ENCODE measurements at regions not wholly inside any gene's neighbourhood (a gene's known extent, or its start where the extent isn't known, plus 50 kb on each side); places are given as distances from the start of the nearest gene placed in this dataset.

DNA sequence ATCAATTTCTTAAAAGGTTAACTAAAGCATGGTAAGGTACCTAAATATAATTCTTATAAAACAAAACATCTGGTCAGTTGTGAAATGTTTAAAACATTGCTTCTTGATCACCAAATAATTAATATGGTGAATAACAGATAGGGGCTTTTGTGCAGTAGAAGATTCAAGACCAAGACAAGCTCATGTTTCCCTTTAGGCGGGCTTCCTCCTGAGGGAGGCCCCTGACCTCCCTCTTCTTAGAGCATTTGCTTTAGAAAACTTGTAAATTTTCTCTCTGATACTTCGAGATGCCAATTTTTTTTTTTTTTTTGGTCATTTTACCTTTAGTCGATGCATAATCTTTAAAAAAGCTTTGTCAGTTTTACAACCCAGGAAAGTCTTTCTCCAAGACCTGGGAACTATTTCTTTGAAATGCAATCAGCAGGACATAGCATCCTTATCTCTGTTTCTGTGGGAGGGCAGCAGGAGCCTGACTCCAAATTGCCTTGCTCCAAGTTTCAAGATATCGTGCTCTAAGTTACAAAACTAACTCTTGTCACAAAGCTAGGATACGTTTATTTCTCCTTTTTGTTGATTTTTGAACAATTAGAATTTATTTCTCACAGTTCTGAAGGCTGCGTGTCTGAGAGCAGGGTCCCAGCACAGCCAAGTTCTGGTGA is 66.6 kb upstream of the BICD1 start:
- ChIA-PET POLR2A (no interaction called here), RAD21 (ENCODE audit: low non-redundant PET in 1 of 2, low total read pairs in 2 of 2, uncharacterized antibody in 2 of 2, unreplicated experiment in 2 of 2) (no interaction called here), CTCF (no interaction called here)
- H3K4me3 ChIP-seq (replicated peaks in 1 of 2; ENCODE audit: low read depth in 1 of 2, low read length in 2 of 2) = no peak overlapping the region
- H3K4me1 ChIP-seq (ENCODE audit: control insufficient read depth in 1 of 2, insufficient read depth in 2 of 2, low read length in 2 of 2) = no peaks in the 10 kb centered on the region
- DNase-seq (ENCODE audit: low read depth, low spot score) (no peak), ATAC-seq (no peak)
- no peaks in the 10 kb centered on the region for H3K79me2 ChIP-seq (ENCODE audit: insufficient read depth, low read length)
- no peak overlapping the region for H3K9ac ChIP-seq (ENCODE audit: low read length)
- no peaks in the 10 kb centered on the region for H4K20me1 ChIP-seq (ENCODE audit: insufficient read depth)
- H3K9me3 ChIP-seq (ENCODE audit: control insufficient read depth in 1 of 2, insufficient read depth in 1 of 2, low read depth in 1 of 2, low read length in 2 of 2) = peaks cover 0 to 6% of the 10 kb centered on the region in 2 experiments; a peak in 1 of 4 replicates
- no peaks in the 10 kb centered on the region for H3K36me3 ChIP-seq (ENCODE audit: control insufficient read depth in 1 of 2, insufficient read depth in 2 of 2, low read length in 2 of 2)
- no peak for TF ChIP-seq JUND (IDR thresholded peaks at IDR 0.05)
- no peak for TF ChIP-seq POLR2A (IDR thresholded peaks at IDR 0.05; ENCODE audit: borderline replicate concordance, extremely low read depth, insufficient read depth, insufficient read length)
- no peak for TF ChIP-seq ZNF274 (IDR thresholded peaks at IDR 0.05; ENCODE audit: low read depth, low read length)
- no peak for TF ChIP-seq EZH2 (IDR thresholded peaks at IDR 0.05)
- TF ChIP-seq, protein P1, sequence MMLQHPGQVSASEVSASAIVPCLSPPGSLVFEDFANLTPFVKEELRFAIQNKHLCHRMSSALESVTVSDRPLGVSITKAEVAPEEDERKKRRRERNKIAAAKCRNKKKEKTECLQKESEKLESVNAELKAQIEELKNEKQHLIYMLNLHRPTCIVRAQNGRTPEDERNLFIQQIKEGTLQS (IDR thresholded peaks at IDR 0.05) = no peak
- TF ChIP-seq, protein P2, sequence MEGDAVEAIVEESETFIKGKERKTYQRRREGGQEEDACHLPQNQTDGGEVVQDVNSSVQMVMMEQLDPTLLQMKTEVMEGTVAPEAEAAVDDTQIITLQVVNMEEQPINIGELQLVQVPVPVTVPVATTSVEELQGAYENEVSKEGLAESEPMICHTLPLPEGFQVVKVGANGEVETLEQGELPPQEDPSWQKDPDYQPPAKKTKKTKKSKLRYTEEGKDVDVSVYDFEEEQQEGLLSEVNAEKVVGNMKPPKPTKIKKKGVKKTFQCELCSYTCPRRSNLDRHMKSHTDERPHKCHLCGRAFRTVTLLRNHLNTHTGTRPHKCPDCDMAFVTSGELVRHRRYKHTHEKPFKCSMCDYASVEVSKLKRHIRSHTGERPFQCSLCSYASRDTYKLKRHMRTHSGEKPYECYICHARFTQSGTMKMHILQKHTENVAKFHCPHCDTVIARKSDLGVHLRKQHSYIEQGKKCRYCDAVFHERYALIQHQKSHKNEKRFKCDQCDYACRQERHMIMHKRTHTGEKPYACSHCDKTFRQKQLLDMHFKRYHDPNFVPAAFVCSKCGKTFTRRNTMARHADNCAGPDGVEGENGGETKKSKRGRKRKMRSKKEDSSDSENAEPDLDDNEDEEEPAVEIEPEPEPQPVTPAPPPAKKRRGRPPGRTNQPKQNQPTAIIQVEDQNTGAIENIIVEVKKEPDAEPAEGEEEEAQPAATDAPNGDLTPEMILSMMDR (IDR thresholded peaks at IDR 0.05 in 2 of 3, conservative IDR thresholded peaks at IDR 0.05 in 1 of 3; ENCODE audit: borderline replicate concordance in 1 of 3, insufficient read depth in 1 of 3, low read depth in 2 of 3, low read length in 2 of 3) = no peak
- TF ChIP-seq YY1 (IDR thresholded peaks at IDR 0.05; ENCODE audit: extremely low read depth, insufficient replicate concordance, low read depth, low read length) = no peak
- TF ChIP-seq SRF (IDR thresholded peaks at IDR 0.05; ENCODE audit: low read depth) = no peak
- no peak for TF ChIP-seq CEBPB (IDR thresholded peaks at IDR 0.05; ENCODE audit: low read depth)
- TF ChIP-seq, protein P3, sequence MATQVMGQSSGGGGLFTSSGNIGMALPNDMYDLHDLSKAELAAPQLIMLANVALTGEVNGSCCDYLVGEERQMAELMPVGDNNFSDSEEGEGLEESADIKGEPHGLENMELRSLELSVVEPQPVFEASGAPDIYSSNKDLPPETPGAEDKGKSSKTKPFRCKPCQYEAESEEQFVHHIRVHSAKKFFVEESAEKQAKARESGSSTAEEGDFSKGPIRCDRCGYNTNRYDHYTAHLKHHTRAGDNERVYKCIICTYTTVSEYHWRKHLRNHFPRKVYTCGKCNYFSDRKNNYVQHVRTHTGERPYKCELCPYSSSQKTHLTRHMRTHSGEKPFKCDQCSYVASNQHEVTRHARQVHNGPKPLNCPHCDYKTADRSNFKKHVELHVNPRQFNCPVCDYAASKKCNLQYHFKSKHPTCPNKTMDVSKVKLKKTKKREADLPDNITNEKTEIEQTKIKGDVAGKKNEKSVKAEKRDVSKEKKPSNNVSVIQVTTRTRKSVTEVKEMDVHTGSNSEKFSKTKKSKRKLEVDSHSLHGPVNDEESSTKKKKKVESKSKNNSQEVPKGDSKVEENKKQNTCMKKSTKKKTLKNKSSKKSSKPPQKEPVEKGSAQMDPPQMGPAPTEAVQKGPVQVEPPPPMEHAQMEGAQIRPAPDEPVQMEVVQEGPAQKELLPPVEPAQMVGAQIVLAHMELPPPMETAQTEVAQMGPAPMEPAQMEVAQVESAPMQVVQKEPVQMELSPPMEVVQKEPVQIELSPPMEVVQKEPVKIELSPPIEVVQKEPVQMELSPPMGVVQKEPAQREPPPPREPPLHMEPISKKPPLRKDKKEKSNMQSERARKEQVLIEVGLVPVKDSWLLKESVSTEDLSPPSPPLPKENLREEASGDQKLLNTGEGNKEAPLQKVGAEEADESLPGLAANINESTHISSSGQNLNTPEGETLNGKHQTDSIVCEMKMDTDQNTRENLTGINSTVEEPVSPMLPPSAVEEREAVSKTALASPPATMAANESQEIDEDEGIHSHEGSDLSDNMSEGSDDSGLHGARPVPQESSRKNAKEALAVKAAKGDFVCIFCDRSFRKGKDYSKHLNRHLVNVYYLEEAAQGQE (IDR thresholded peaks at IDR 0.05; ENCODE audit: low read depth) = no peak
- TF ChIP-seq, protein P4, sequence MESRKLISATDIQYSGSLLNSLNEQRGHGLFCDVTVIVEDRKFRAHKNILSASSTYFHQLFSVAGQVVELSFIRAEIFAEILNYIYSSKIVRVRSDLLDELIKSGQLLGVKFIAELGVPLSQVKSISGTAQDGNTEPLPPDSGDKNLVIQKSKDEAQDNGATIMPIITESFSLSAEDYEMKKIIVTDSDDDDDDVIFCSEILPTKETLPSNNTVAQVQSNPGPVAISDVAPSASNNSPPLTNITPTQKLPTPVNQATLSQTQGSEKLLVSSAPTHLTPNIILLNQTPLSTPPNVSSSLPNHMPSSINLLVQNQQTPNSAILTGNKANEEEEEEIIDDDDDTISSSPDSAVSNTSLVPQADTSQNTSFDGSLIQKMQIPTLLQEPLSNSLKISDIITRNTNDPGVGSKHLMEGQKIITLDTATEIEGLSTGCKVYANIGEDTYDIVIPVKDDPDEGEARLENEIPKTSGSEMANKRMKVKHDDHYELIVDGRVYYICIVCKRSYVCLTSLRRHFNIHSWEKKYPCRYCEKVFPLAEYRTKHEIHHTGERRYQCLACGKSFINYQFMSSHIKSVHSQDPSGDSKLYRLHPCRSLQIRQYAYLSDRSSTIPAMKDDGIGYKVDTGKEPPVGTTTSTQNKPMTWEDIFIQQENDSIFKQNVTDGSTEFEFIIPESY (IDR thresholded peaks at IDR 0.05; ENCODE audit: extremely low read depth, insufficient replicate concordance, low read length) = no peak
- TF ChIP-seq CBX3 (IDR thresholded peaks at IDR 0.05; ENCODE audit: low read depth) = no peak
- TF ChIP-seq POLR2AphosphoS5 (IDR thresholded peaks at IDR 0.05; ENCODE audit: low read depth, low read length) = no peak
- TF ChIP-seq FOSL1 (IDR thresholded peaks at IDR 0.05; ENCODE audit: low read depth) = no peak
- no peak for TF ChIP-seq SP1 (IDR thresholded peaks at IDR 0.05; ENCODE audit: low read depth)
- no peak for TF ChIP-seq SIN3A (IDR thresholded peaks at IDR 0.05; ENCODE audit: low read depth)
- intact Hi-C loops (cut with micrococcal nuclease) = no loop called here
- no TSS peak for BruUV-seq (replicated peaks)
- no peak overlapping the region for H3K27ac ChIP-seq (ENCODE audit: low read depth, low read length)
- no peaks in the 10 kb centered on the region for H3K27me3 ChIP-seq (ENCODE audit: insufficient read depth, low read length)
- H2AFZ ChIP-seq (ENCODE audit: low read depth, low read length, poor library complexity, severe bottlenecking) = no peak overlapping the region
- no peaks in the 10 kb centered on the region for H3K9me2 ChIP-seq (ENCODE audit: insufficient read depth)
- H3K4me2 ChIP-seq (ENCODE audit: low read length) = no peak overlapping the region
